ENCODE measurements at regions not wholly inside any gene's neighbourhood (a gene's known extent, or its start where the extent isn't known, plus 50 kb on each side); places are given as distances from the start of the nearest gene placed in this dataset.
"Not testable (repeated sequence)": the region's sequence is repeated elsewhere in the genome, so short reads cannot be mapped to it uniquely, and the experiment has no call there.

DNA sequence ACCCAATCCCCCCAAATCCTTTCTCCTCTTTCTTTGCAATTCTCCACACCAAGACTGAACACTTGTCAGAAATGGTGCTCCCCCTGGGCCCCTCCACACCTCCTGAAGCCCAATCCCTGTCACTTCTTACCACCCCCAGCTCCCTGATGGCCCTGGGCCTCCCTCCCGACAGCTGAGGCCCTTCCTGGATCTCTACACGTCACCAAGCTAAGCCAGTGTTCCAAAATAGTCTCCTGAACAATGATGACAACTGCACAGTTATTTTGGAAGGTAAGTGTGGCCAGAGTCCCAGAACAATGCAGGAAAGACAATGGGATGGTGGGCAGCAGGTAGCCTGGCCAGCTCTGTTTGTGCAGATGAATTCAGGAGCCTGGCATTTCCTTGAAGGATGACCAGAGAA, 63.7 kb upstream of the PRSS3 start:
- intact Hi-C loops (cut with micrococcal nuclease): no loop called here
- no peaks in the 10 kb centered on the region for H3K4me1 Mint-ChIP-seq
- DNase-seq (no peak), ATAC-seq (ENCODE audit: low read depth) (no peak)
- POLR2A ChIA-PET: no interaction called here
- H3K79me2 ChIP-seq (ENCODE audit: control insufficient read depth, insufficient read depth, low read length): no peaks in the 10 kb centered on the region
- H3K36me3 ChIP-seq (replicated peaks in 1 of 2; ENCODE audit: control extremely low read depth in 1 of 2, control insufficient read depth in 1 of 2, extremely low read depth in 1 of 2, insufficient read depth in 2 of 2, low read length in 1 of 2): no peaks in the 10 kb centered on the region
- H3K27me3 ChIP-seq (replicated peaks in 1 of 4; ENCODE audit: control extremely low read depth in 1 of 4, control insufficient read depth in 3 of 4, insufficient read depth in 4 of 4, low read length in 3 of 4): peaks cover 0 to 14% (median 0%) of the 10 kb centered on the region in 4 experiments
- H3K27ac ChIP-seq (ENCODE audit: low read length in 2 of 2): no peak overlapping the region
- no peaks in the 10 kb centered on the region for H3K4me1 ChIP-seq (ENCODE audit: control insufficient read depth in 2 of 2, insufficient read depth in 2 of 2, low read length in 2 of 2)
- no peak overlapping the region for H2AFZ ChIP-seq (ENCODE audit: insufficient read depth, low read depth, low read length, poor library complexity, severe bottlenecking)
- H3K4me2 ChIP-seq (replicated peaks; ENCODE audit: low read depth, low read length, poor library complexity, severe bottlenecking): no peak overlapping the region
- no peak overlapping the region for H3K4me3 Mint-ChIP-seq
- TF ChIP-seq EZH2 (IDR thresholded peaks at IDR 0.05; ENCODE audit: borderline replicate concordance, insufficient read depth, low read depth, low read length, poor library complexity, severe bottlenecking): no peak
- TF ChIP-seq, protein P1, sequence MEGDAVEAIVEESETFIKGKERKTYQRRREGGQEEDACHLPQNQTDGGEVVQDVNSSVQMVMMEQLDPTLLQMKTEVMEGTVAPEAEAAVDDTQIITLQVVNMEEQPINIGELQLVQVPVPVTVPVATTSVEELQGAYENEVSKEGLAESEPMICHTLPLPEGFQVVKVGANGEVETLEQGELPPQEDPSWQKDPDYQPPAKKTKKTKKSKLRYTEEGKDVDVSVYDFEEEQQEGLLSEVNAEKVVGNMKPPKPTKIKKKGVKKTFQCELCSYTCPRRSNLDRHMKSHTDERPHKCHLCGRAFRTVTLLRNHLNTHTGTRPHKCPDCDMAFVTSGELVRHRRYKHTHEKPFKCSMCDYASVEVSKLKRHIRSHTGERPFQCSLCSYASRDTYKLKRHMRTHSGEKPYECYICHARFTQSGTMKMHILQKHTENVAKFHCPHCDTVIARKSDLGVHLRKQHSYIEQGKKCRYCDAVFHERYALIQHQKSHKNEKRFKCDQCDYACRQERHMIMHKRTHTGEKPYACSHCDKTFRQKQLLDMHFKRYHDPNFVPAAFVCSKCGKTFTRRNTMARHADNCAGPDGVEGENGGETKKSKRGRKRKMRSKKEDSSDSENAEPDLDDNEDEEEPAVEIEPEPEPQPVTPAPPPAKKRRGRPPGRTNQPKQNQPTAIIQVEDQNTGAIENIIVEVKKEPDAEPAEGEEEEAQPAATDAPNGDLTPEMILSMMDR (IDR thresholded peaks at IDR 0.05): no peak
- no peak overlapping the region for H3K9ac ChIP-seq (ENCODE audit: low read length)
- H3K27me3 Mint-ChIP-seq: peaks cover 48% of the 10 kb centered on the region
- WGBS (ENCODE audit: insufficient coverage): no CpG with 5 or more reads among the region's 2 CpGs
- no peaks in the 10 kb centered on the region for H3K9me3 ChIP-seq (ENCODE audit: control extremely low read depth in 1 of 3, control insufficient read depth in 2 of 3, insufficient read depth in 1 of 3, low read length in 2 of 3)
- no peak overlapping the region for H3K27ac Mint-ChIP-seq
- H3K4me3 ChIP-seq (ENCODE audit: control extremely low read depth in 1 of 5, extremely low read depth in 1 of 5, insufficient read depth in 1 of 5, low read depth in 2 of 5, low read length in 4 of 5): no peak overlapping the region
- H4K20me1 ChIP-seq (ENCODE audit: control insufficient read depth, insufficient read depth, low read length, poor library complexity, severe bottlenecking): no peaks in the 10 kb centered on the region
- CTCF ChIA-PET: interaction anchor here (2.1 to 3.1 kb wide), 2 partner anchors 10 to 108 kb away, joined by 6 to 13 read pairs; no protein-coding TSS in a partner anchor
- H3K9me3 Mint-ChIP-seq (ENCODE audit: insufficient read depth): peaks cover 7% of the 10 kb centered on the region

DNA sequence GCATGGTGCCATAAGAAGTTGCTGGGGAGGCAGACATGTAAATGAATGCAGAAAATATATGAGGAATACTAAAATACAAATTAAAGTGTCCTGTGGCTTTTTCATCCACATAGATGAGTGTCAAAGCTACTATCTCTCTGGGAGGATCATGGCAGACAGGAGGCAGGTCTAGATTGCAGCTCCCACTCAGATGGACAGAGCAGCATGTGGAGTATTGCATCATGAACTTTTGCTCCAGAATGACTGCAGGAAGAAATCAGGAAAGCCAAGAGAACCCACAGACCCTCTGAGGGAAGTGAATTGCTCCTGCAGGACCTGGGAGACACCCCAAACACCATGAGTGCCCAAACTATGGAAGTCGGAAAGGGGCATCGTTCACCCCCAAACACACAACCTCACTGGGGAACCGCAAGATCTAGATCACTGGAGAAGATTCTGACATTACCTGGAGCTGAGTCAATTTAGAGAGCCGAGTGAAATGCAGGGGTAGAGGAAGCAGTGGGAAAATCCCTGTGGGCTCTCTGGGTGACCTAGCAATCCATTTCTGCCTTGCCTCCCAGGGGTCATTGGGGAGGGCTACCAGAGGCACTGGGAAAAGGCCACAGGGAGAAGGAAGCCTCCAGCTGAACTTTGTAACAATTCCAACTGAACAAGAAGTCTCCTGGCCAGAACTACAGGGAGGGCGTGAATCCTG, 61.0 kb upstream of the PRSS3 start:
- POLR2A ChIA-PET; intact Hi-C loops (cut with micrococcal nuclease); H2AFZ ChIP-seq (ENCODE audit: insufficient read depth, low read depth, low read length, poor library complexity, severe bottlenecking); H3K4me2 ChIP-seq (replicated peaks; ENCODE audit: low read depth, low read length, poor library complexity, severe bottlenecking); H3K9ac ChIP-seq (ENCODE audit: low read length); H3K9me3 ChIP-seq (ENCODE audit: control extremely low read depth in 1 of 3, control insufficient read depth in 2 of 3, insufficient read depth in 1 of 3, low read length in 2 of 3); H4K20me1 ChIP-seq (ENCODE audit: control insufficient read depth, insufficient read depth, low read length, poor library complexity, severe bottlenecking); H3K79me2 ChIP-seq (ENCODE audit: control insufficient read depth, insufficient read depth, low read length); H3K4me1 Mint-ChIP-seq; H3K4me3 ChIP-seq (ENCODE audit: control extremely low read depth in 1 of 5, extremely low read depth in 1 of 5, insufficient read depth in 1 of 5, low read depth in 2 of 5, low read length in 4 of 5); H3K4me3 Mint-ChIP-seq; H3K36me3 ChIP-seq (replicated peaks in 1 of 2; ENCODE audit: control extremely low read depth in 1 of 2, control insufficient read depth in 1 of 2, extremely low read depth in 1 of 2, insufficient read depth in 2 of 2, low read length in 1 of 2); H3K27ac Mint-ChIP-seq; H3K4me1 ChIP-seq (ENCODE audit: control insufficient read depth in 2 of 2, insufficient read depth in 2 of 2, low read length in 2 of 2); DNase-seq; H3K9me3 Mint-ChIP-seq (ENCODE audit: insufficient read depth); ATAC-seq (ENCODE audit: low read depth); CTCF ChIA-PET; H3K27ac ChIP-seq (ENCODE audit: low read length in 2 of 2): not testable (repeated sequence)
- H3K27me3 Mint-ChIP-seq: peaks cover 54% of the 10 kb centered on the region
- H3K27me3 ChIP-seq (replicated peaks in 1 of 4; ENCODE audit: control extremely low read depth in 1 of 4, control insufficient read depth in 3 of 4, insufficient read depth in 4 of 4, low read length in 3 of 4): peaks cover 0 to 19% (median 2%) of the 10 kb centered on the region in 4 experiments
- 100% methylated on average over 2 of the region's 5 CpGs for WGBS (ENCODE audit: insufficient coverage)

DNA sequence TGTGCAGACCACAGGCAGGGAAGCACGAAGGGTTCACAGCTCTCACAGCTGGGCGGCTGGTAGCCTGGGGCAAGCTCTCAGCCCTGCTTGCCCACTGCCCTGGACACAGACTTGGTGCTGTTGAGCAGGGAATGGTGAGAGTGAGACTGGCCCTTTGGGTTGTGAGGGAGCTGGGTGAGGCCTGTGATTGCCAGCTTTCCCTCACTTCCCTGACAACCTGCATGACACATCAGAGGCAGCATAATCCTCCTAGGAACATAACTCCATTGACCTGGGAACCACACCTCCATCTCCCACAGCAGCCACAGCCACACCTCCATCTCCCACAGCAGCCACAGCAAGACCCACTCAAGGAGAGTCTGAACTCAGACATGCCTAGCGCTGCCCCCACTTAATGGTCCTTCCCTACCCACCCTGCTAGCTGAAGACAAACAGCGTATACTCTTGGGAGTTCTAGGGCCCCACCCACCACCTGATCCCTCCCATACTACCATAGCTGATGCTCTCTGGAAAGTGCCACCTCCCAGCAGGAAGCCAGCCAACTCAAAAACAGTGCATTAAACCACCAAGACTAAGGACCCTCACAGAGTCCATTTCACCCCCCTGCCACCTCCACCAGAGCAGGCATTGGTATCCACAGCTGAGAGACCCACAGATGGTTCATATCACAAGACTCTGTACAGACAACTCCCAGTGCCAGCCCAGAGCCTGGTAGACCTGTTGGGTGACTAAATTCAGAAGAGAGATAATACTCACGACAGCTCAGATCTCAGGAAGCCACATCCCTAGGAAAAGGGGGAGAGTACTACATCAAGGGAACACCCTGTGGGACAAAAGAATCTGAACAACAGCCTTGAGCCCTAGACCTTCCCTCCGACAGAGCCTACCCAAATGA, 60.2 kb upstream of the PRSS3 start:
- H3K4me3 ChIP-seq (ENCODE audit: control extremely low read depth in 1 of 5, extremely low read depth in 1 of 5, insufficient read depth in 1 of 5, low read depth in 2 of 5, low read length in 4 of 5); H3K9me3 ChIP-seq (ENCODE audit: control extremely low read depth in 1 of 3, control insufficient read depth in 2 of 3, insufficient read depth in 1 of 3, low read length in 2 of 3); H3K4me2 ChIP-seq (replicated peaks; ENCODE audit: low read depth, low read length, poor library complexity, severe bottlenecking); intact Hi-C loops (cut with micrococcal nuclease); H3K4me1 Mint-ChIP-seq; H3K36me3 ChIP-seq (replicated peaks in 1 of 2; ENCODE audit: control extremely low read depth in 1 of 2, control insufficient read depth in 1 of 2, extremely low read depth in 1 of 2, insufficient read depth in 2 of 2, low read length in 1 of 2); POLR2A ChIA-PET; H3K9me3 Mint-ChIP-seq (ENCODE audit: insufficient read depth); H3K4me1 ChIP-seq (ENCODE audit: control insufficient read depth in 2 of 2, insufficient read depth in 2 of 2, low read length in 2 of 2); DNase-seq; H3K79me2 ChIP-seq (ENCODE audit: control insufficient read depth, insufficient read depth, low read length); H4K20me1 ChIP-seq (ENCODE audit: control insufficient read depth, insufficient read depth, low read length, poor library complexity, severe bottlenecking); H3K9ac ChIP-seq (ENCODE audit: low read length); H3K27ac ChIP-seq (ENCODE audit: low read length in 2 of 2); H3K4me3 Mint-ChIP-seq; H3K27ac Mint-ChIP-seq; ATAC-seq (ENCODE audit: low read depth); H2AFZ ChIP-seq (ENCODE audit: insufficient read depth, low read depth, low read length, poor library complexity, severe bottlenecking): not testable (repeated sequence)
- peaks cover 0 to 17% (median 2%) of the 10 kb centered on the region in 4 experiments for H3K27me3 ChIP-seq (replicated peaks in 1 of 4; ENCODE audit: control extremely low read depth in 1 of 4, control insufficient read depth in 3 of 4, insufficient read depth in 4 of 4, low read length in 3 of 4)
- 95% methylated on average over 6 of the region's 6 CpGs for whole genome bisulfite sequencing (ENCODE audit: insufficient coverage)
- CTCF ChIA-PET: interaction anchor here (0.6 to 1.0 kb wide), 2 partner anchors 14 to 28 kb away, joined by 3 read pairs; no protein-coding TSS in a partner anchor
- H3K27me3 Mint-ChIP-seq: peaks cover 51% of the 10 kb centered on the region

Data from B cell (primary cell).